Naive B cell (primary cell): ENCODE measurements at regions not wholly inside any gene's neighbourhood (a gene's known extent, or its start where the extent isn't known, plus 50 kb on each side); places are given as distances from the start of the nearest gene placed in this dataset.

Experiments
- ATAC-seq, 2 donors: fragments of 150-1000 bp; cut with Tn5 transposase; 2 replicates each; pipeline ENCODE4 v1.10.0; 2021; ENCODE audit warnings: low read depth in 2 of 2, mild to moderate bottlenecking in 2 of 2, moderate library complexity in 2 of 2
- DNase-seq: peaks from one replicate; pipeline ENCODE4 v3.0.0; 2022
- H3K27ac Mint-ChIP-seq, 6 donors: one replicate each; pipeline ENCODE4 v1.8.0; 2020 to 2022; ENCODE audit warnings: mild to moderate bottlenecking in 6 of 6, mixed read lengths in 6 of 6, moderate library complexity in 5 of 6, inconsistent platforms in 2 of 6
- H3K27me3 Mint-ChIP-seq, 3 donors: one replicate each; pipeline ENCODE4 v1.8.0; 2021 to 2022; ENCODE audit warnings: mixed read lengths in 3 of 3, mild to moderate bottlenecking in 1 of 3
- H3K36me3 Mint-ChIP-seq, 2 donors: one replicate each; pipeline ENCODE4 v1.8.0; 2020 to 2022; ENCODE audit warnings: mixed read lengths in 2 of 2, inconsistent platforms in 1 of 2, mild to moderate bottlenecking in 1 of 2
- H3K4me1 Mint-ChIP-seq, 3 donors: one replicate each; pipeline ENCODE4 v1.8.0; 2020 to 2022; ENCODE audit warnings: mixed read lengths in 3 of 3, inconsistent platforms in 1 of 3, mild to moderate bottlenecking in 1 of 3, moderate library complexity in 1 of 3
- H3K4me3 Mint-ChIP-seq, 8 donors: one replicate each; pipeline ENCODE4 v1.8.0; 2020 to 2022; ENCODE audit warnings: mild to moderate bottlenecking in 8 of 8, mixed read lengths in 8 of 8, moderate library complexity in 8 of 8, inconsistent platforms in 2 of 8
- H3K9me3 Mint-ChIP-seq, 7 donors: one replicate each; pipeline ENCODE4 v1.8.0; 2020 to 2022; ENCODE audit warnings: mixed read lengths in 7 of 7, mild to moderate bottlenecking in 5 of 7, inconsistent platforms in 2 of 7, moderate library complexity in 1 of 7

GRCh38 chrX:140848800-140849199 lies 139.2 kb downstream of the LINC00632 start:
- DNase-seq (no peak), ATAC-seq (no peak)
- H3K9me3 Mint-ChIP-seq: peaks cover 0 to 3% (median 0%) of the 10 kb centered on the region in 7 donors
- H3K4me1 Mint-ChIP-seq: no peaks in the 10 kb centered on the region
- no peaks in the 10 kb centered on the region for H3K36me3 Mint-ChIP-seq
- H3K27ac Mint-ChIP-seq: no peak overlapping the region
- H3K27me3 Mint-ChIP-seq: no peaks in the 10 kb centered on the region
- H3K4me3 Mint-ChIP-seq: no peak overlapping the region

GRCh38 chrX:140860718-140861117 lies 141.7 kb upstream of the SPANXB1 start:
- Mint-ChIP-seq H3K27ac (no peak overlapping the region), H3K9me3 (no peaks in the 10 kb centered on the region)

GRCh38 chrX:140866446-140866845 lies 135.9 kb upstream of the SPANXB1 start:
- H3K36me3 Mint-ChIP-seq: no peaks in the 10 kb centered on the region
- no peaks in the 10 kb centered on the region for H3K27me3 Mint-ChIP-seq
- H3K9me3 Mint-ChIP-seq: peaks cover 0 to 10% (median 4%) of the 10 kb centered on the region in 7 donors
- DNase-seq (no peak), ATAC-seq (no peak)
- H3K4me3 Mint-ChIP-seq: no peak overlapping the region
- no peaks in the 10 kb centered on the region for H3K4me1 Mint-ChIP-seq
- no peak overlapping the region for H3K27ac Mint-ChIP-seq

More at GRCh38 chrX:140860718-140861117, 141.7 kb upstream of the SPANXB1 start:
- H3K4me3 Mint-ChIP-seq: no peak overlapping the region
- H3K36me3 Mint-ChIP-seq: no peaks in the 10 kb centered on the region
- ATAC-seq (no peak), DNase-seq (no peak)
- H3K4me1 Mint-ChIP-seq: no peaks in the 10 kb centered on the region
- H3K27me3 Mint-ChIP-seq: no peaks in the 10 kb centered on the region

- Mint-ChIP-seq H3K36me3 (no peaks in the 10 kb centered on the region), H3K9me3 (peaks cover 0 to 1% (median 0%) of the 10 kb centered on the region in 7 donors), H3K27me3 (no peaks in the 10 kb centered on the region), H3K27ac (no peak overlapping the region), H3K4me1 (peaks cover under 1 to 2% (median under 1%) of the 10 kb centered on the region in 3 donors), H3K4me3 (no peak overlapping the region)
- no peak for DNase-seq
- no peak for ATAC-seq
Observed at GRCh38 chrX:140912606-140913005, 89.8 kb upstream of the SPANXB1 start.

- ATAC-seq: no peak
- Mint-ChIP-seq H3K27ac (no peak overlapping the region), H3K9me3 (peaks cover 0 to 5% (median 2%) of the 10 kb centered on the region in 7 donors), H3K36me3 (no peaks in the 10 kb centered on the region), H3K4me1 (peaks cover 7 to 11% (median 7%) of the 10 kb centered on the region in 3 donors), H3K27me3 (no peaks in the 10 kb centered on the region), H3K4me3 (no peak overlapping the region)
- DNase-seq: no peak
Observed at GRCh38 chrX:140913802-140914501, 88.4 kb upstream of the SPANXB1 start.

- no peak for DNase-seq
- ATAC-seq: no peak
- Mint-ChIP-seq H3K27ac (no peak overlapping the region), H3K27me3 (no peaks in the 10 kb centered on the region), H3K4me1 (peaks cover 7 to 11% (median 8%) of the 10 kb centered on the region in 3 donors), H3K4me3 (no peak overlapping the region), H3K9me3 (peaks cover 0 to 5% (median 2%) of the 10 kb centered on the region in 7 donors), H3K36me3 (no peaks in the 10 kb centered on the region)
Observed at GRCh38 chrX:140916872-140917271, 85.5 kb upstream of the SPANXB1 start.

GRCh38 chrX:140917354-140918115 lies 84.9 kb upstream of the SPANXB1 start:
- Mint-ChIP-seq H3K27me3 (no peaks in the 10 kb centered on the region), H3K36me3 (no peaks in the 10 kb centered on the region), H3K4me1 (peaks cover 7 to 11% (median 8%) of the 10 kb centered on the region in 3 donors), H3K9me3 (peaks cover 0 to 5% (median 2%) of the 10 kb centered on the region in 7 donors), H3K27ac (peak overlapping the region in 4 of 6 donors; percentile 15 to 87 (median 62)), H3K4me3 (peak overlapping the region in 3 of 8 donors; percentile 5 to 21 (median 16))
- DNase-seq: no peak
- no peak for ATAC-seq

GRCh38 chrX:140918398-140919038 lies 83.9 kb upstream of the SPANXB1 start:
- no peaks in the 10 kb centered on the region for H3K27me3 Mint-ChIP-seq

GRCh38 chrX:140920416-140920815 lies 82.0 kb upstream of the SPANXB1 start:
- Mint-ChIP-seq H3K27ac (peak overlapping the region in 1 of 6 donors; percentile 41), H3K27me3 (no peaks in the 10 kb centered on the region), H3K4me1 (peaks cover 7 to 11% (median 8%) of the 10 kb centered on the region in 3 donors), H3K4me3 (no peak overlapping the region), H3K36me3 (no peaks in the 10 kb centered on the region), H3K9me3 (peaks cover 0 to 5% (median 2%) of the 10 kb centered on the region in 7 donors)
- ATAC-seq: no peak
- DNase-seq: no peak

More at GRCh38 chrX:140918398-140919038, 83.9 kb upstream of the SPANXB1 start:
- ATAC-seq (peak; percentile 92 to 94), DNase-seq (peak; percentile 11)
- H3K4me3 Mint-ChIP-seq: peak overlapping the region in 3 of 8 donors; percentile 5 to 55 (median 30)
- peak overlapping the region in 5 of 6 donors; percentile 15 to 79 (median 46) for H3K27ac Mint-ChIP-seq
- H3K4me1 Mint-ChIP-seq: peaks cover 7 to 11% (median 8%) of the 10 kb centered on the region in 3 donors
- peaks cover 0 to 5% (median 2%) of the 10 kb centered on the region in 7 donors for H3K9me3 Mint-ChIP-seq
- no peaks in the 10 kb centered on the region for H3K36me3 Mint-ChIP-seq

GRCh38 chrX:140923118-140923517 lies 79.3 kb upstream of the SPANXB1 start:
- ATAC-seq (no peak), DNase-seq (no peak)
- no peak overlapping the region for H3K4me3 Mint-ChIP-seq
- H3K27me3 Mint-ChIP-seq: no peaks in the 10 kb centered on the region
- H3K4me1 Mint-ChIP-seq: peaks cover 2 to 4% (median 3%) of the 10 kb centered on the region in 3 donors
- peaks cover 0 to 4% (median 0%) of the 10 kb centered on the region in 7 donors for H3K9me3 Mint-ChIP-seq
- peak overlapping the region in 1 of 6 donors; percentile 28 for H3K27ac Mint-ChIP-seq
- no peaks in the 10 kb centered on the region for H3K36me3 Mint-ChIP-seq

GRCh38 chrX:140928739-140929138 lies 73.7 kb upstream of the SPANXB1 start:
- H3K9me3 Mint-ChIP-seq: peaks cover 0 to 12% (median 0%) of the 10 kb centered on the region in 7 donors
- no peak overlapping the region for H3K4me3 Mint-ChIP-seq
- no peak overlapping the region for H3K27ac Mint-ChIP-seq

GRCh38 chrX:140933016-140933415 lies 69.4 kb upstream of the SPANXB1 start:
- Mint-ChIP-seq H3K36me3 (peaks cover 0 to 9% of the 10 kb centered on the region in 2 donors), H3K9me3 (peaks cover 0 to 12% (median 0%) of the 10 kb centered on the region in 7 donors), H3K4me3 (no peak overlapping the region), H3K4me1 (peaks cover 0 to 19% (median 10%) of the 10 kb centered on the region in 3 donors), H3K27ac (peak overlapping the region in 2 of 6 donors; percentile 13 to 61), H3K27me3 (no peaks in the 10 kb centered on the region)
- DNase-seq (no peak), ATAC-seq (no peak)

More at GRCh38 chrX:140928739-140929138, 73.7 kb upstream of the SPANXB1 start:
- ATAC-seq: no peak
- no peak for DNase-seq
- H3K36me3 Mint-ChIP-seq: peaks cover 0 to 9% of the 10 kb centered on the region in 2 donors
- H3K4me1 Mint-ChIP-seq: peaks cover 0 to 11% (median 2%) of the 10 kb centered on the region in 3 donors
- H3K27me3 Mint-ChIP-seq: no peaks in the 10 kb centered on the region
